22Rv1 (cell line): ENCODE measurements at regions not wholly inside any gene's neighbourhood (a gene's known extent, or its start where the extent isn't known, plus 50 kb on each side); places are given as distances from the start of the nearest gene placed in this dataset.

Experiments used
- CTCF ChIP-seq: fragments of 450-650 bp; IDR thresholded peaks from 2 replicates; pipeline ENCODE4 v1.5.1; 2017; ENCODE audit warnings: mild to moderate bottlenecking
- ZFX ChIP-seq: fragments of 450-650 bp; IDR thresholded peaks from 2 replicates; pipeline ENCODE4 v1.6.1; 2017; ENCODE audit warnings: antibody characterized with exemption, borderline replicate concordance

- TF ChIP-seq CTCF = no peak
- no peak for TF ChIP-seq ZFX
Observed at GRCh38 chr2:2823061-2823753, 492.1 kb upstream of the MYT1L start.
